Muscle of leg (tissue), 3 donors: ENCODE measurements at regions not wholly inside any gene's neighbourhood (a gene's known extent, or its start where the extent isn't known, plus 50 kb on each side); places are given as distances from the start of the nearest gene placed in this dataset.
A peak's percentile ranks its signal among the peaks of the same experiment; 100 is the strongest.

Experiments
- DNase-seq: peaks from one replicate; pipeline ENCODE4 v3.0.0; 2013
- H3K27ac ChIP-seq: one replicate; pipeline ENCODE4 v1.5.1; 2013; ENCODE audit warnings: mild to moderate bottlenecking, low read length, control low read depth
- H3K27me3 ChIP-seq: one replicate; pipeline ENCODE4 v1.6.1; 2013; ENCODE audit warnings: low read length; ENCODE audit not compliant: control insufficient read depth, insufficient read depth
- H3K36me3 ChIP-seq: one replicate; pipeline ENCODE4 v1.6.1; 2013; ENCODE audit warnings: low read length; ENCODE audit not compliant: control insufficient read depth, insufficient read depth
- H3K4me1 ChIP-seq: one replicate; pipeline ENCODE4 v1.6.1; 2013; ENCODE audit warnings: low read length; ENCODE audit not compliant: control insufficient read depth, insufficient read depth
- H3K4me3 ChIP-seq: one replicate; pipeline ENCODE4 v1.5.1; 2013; ENCODE audit warnings: low read length, control low read depth
- H3K9me3 ChIP-seq: replicated peaks from 2 replicates; pipeline ENCODE4 v1.6.1; 2013; ENCODE audit warnings: low read depth, low read length; ENCODE audit not compliant: control insufficient read depth
- WGBS: methylation state at CpG from one replicate; pipeline ENCODE4 v1.1.5; 2013; ENCODE audit warnings: missing lambda C conversion rate; ENCODE audit not compliant: insufficient coverage; 5-methylcytosine and 5-hydroxymethylcytosine counted together

GRCh38 chr20:6599876-6600735 is 167.4 kb upstream of the BMP2 start:
- H3K9me3 ChIP-seq: no peaks in the 10 kb centered on the region
- H3K27ac ChIP-seq: no peak overlapping the region
- no peaks in the 10 kb centered on the region for H3K36me3 ChIP-seq
- H3K4me1 ChIP-seq: no peaks in the 10 kb centered on the region
- H3K27me3 ChIP-seq: peaks cover 2% of the 10 kb centered on the region
- no peak overlapping the region for H3K4me3 ChIP-seq
- no CpG with 5 or more reads among the region's 5 CpGs for WGBS
- peak; percentile 51 for DNase-seq

GRCh38 chr20:6595704-6596103 is 171.8 kb upstream of the BMP2 start:
- Histone ChIP-seq H3K27ac (no peak overlapping the region), H3K36me3 (no peaks in the 10 kb centered on the region), H3K27me3 (no peaks in the 10 kb centered on the region), H3K4me1 (no peaks in the 10 kb centered on the region), H3K4me3 (no peak overlapping the region), H3K9me3 (no peaks in the 10 kb centered on the region)
- 0% methylated on average over 1 of the region's 4 CpGs for WGBS
- peak; percentile 34 for DNase-seq

GRCh38 chr20:6590891-6591637 is 176.4 kb upstream of the BMP2 start:
- no peaks in the 10 kb centered on the region for H3K36me3 ChIP-seq
- no peaks in the 10 kb centered on the region for H3K4me1 ChIP-seq
- WGBS: 67% methylated on average over 3 of the region's 8 CpGs
- no peak overlapping the region for H3K27ac ChIP-seq
- no peak for DNase-seq
- no peaks in the 10 kb centered on the region for H3K27me3 ChIP-seq
- no peak overlapping the region for H3K4me3 ChIP-seq
- H3K9me3 ChIP-seq: no peaks in the 10 kb centered on the region

GRCh38 chr20:6588296-6588695 is 179.2 kb upstream of the BMP2 start:
- Histone ChIP-seq H3K27me3 (no peaks in the 10 kb centered on the region), H3K4me1 (no peaks in the 10 kb centered on the region), H3K9me3 (no peaks in the 10 kb centered on the region), H3K4me3 (no peak overlapping the region), H3K36me3 (no peaks in the 10 kb centered on the region), H3K27ac (no peak overlapping the region)
- 83% methylated on average over 1 of the region's 2 CpGs for WGBS
- DNase-seq: no peak

- Histone ChIP-seq H3K4me3 (no peak overlapping the region), H3K27me3 (peaks cover 2% of the 10 kb centered on the region), H3K4me1 (peaks cover 2% of the 10 kb centered on the region), H3K9me3 (no peaks in the 10 kb centered on the region), H3K27ac (no peak overlapping the region), H3K36me3 (no peaks in the 10 kb centered on the region)
- 100% methylated on average over 1 of the region's 6 CpGs for WGBS
- DNase-seq: peak; percentile 62
Observed at GRCh38 chr20:6583134-6583738, 184.2 kb upstream of the BMP2 start.

GRCh38 chr20:6582449-6582848 is 185.0 kb upstream of the BMP2 start:
- H3K4me3 ChIP-seq: no peak overlapping the region
- H3K36me3 ChIP-seq: no peaks in the 10 kb centered on the region
- H3K9me3 ChIP-seq: no peaks in the 10 kb centered on the region
- no CpG with 5 or more reads among the region's 2 CpGs for whole genome bisulfite sequencing
- no peak for DNase-seq
- H3K27ac ChIP-seq: no peak overlapping the region
- peaks cover 2% of the 10 kb centered on the region for H3K27me3 ChIP-seq
- H3K4me1 ChIP-seq: peaks cover 2% of the 10 kb centered on the region

- Histone ChIP-seq H3K4me1 (peaks cover 2% of the 10 kb centered on the region), H3K27me3 (peaks cover 2% of the 10 kb centered on the region), H3K4me3 (no peak overlapping the region), H3K9me3 (no peaks in the 10 kb centered on the region), H3K36me3 (no peaks in the 10 kb centered on the region), H3K27ac (no peak overlapping the region)
- peak; percentile 31 for DNase-seq
- WGBS: 57% methylated on average over 4 of the region's 4 CpGs
Observed at GRCh38 chr20:6580486-6580885, 187.0 kb upstream of the BMP2 start.

- Histone ChIP-seq H3K4me3 (no peak overlapping the region), H3K27ac (no peak overlapping the region), H3K9me3 (no peaks in the 10 kb centered on the region), H3K27me3 (peaks cover 2% of the 10 kb centered on the region), H3K36me3 (no peaks in the 10 kb centered on the region), H3K4me1 (peaks cover 2% of the 10 kb centered on the region)
- 58% methylated on average over 2 of the region's 3 CpGs for WGBS
- DNase-seq: peak; percentile 31
Observed at GRCh38 chr20:6579824-6580223, 187.7 kb upstream of the BMP2 start.

GRCh38 chr20:6579417-6579816 is 188.1 kb upstream of the BMP2 start:
- WGBS: 88% methylated on average over 5 of the region's 5 CpGs
- Histone ChIP-seq H3K4me1 (peaks cover 2% of the 10 kb centered on the region), H3K27me3 (peaks cover 2% of the 10 kb centered on the region), H3K4me3 (no peak overlapping the region), H3K36me3 (no peaks in the 10 kb centered on the region), H3K9me3 (no peaks in the 10 kb centered on the region), H3K27ac (no peak overlapping the region)
- no peak for DNase-seq

- WGBS: 60% methylated on average over 1 of the region's 1 CpG
Observed at GRCh38 chr20:6577451-6577850, 190.0 kb upstream of the BMP2 start.

More at GRCh38 chr20:6577451-6577850, 190.0 kb upstream of the BMP2 start:
- peak; percentile 29 for DNase-seq
- Histone ChIP-seq H3K27me3 (peaks cover 2% of the 10 kb centered on the region), H3K9me3 (no peaks in the 10 kb centered on the region), H3K4me1 (peaks cover 2% of the 10 kb centered on the region), H3K36me3 (no peaks in the 10 kb centered on the region), H3K4me3 (no peak overlapping the region), H3K27ac (no peak overlapping the region)
